ENCODE measurements at regions not wholly inside any gene's neighbourhood (a gene's known extent, or its start where the extent isn't known, plus 50 kb on each side); places are given as distances from the start of the nearest gene placed in this dataset.

- H3K14ac ChIP-seq (replicated peaks; ENCODE audit: low read depth, low read length) = no peak overlapping the region
- no peak for TF ChIP-seq RAD21 (IDR thresholded peaks at IDR 0.05; ENCODE audit: low read length)
- TF ChIP-seq SMC3 (IDR thresholded peaks at IDR 0.05; ENCODE audit: low read depth, low read length) = no peak
- TF ChIP-seq, protein P1, sequence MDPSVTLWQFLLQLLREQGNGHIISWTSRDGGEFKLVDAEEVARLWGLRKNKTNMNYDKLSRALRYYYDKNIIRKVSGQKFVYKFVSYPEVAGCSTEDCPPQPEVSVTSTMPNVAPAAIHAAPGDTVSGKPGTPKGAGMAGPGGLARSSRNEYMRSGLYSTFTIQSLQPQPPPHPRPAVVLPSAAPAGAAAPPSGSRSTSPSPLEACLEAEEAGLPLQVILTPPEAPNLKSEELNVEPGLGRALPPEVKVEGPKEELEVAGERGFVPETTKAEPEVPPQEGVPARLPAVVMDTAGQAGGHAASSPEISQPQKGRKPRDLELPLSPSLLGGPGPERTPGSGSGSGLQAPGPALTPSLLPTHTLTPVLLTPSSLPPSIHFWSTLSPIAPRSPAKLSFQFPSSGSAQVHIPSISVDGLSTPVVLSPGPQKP (IDR thresholded peaks at IDR 0.05; ENCODE audit: borderline replicate concordance, low read depth, low read length) = no peak
- TF ChIP-seq MXI1 (IDR thresholded peaks at IDR 0.05; ENCODE audit: borderline replicate concordance, low read depth, low read length) = no peak
- no peak for TF ChIP-seq USF2 (IDR thresholded peaks at IDR 0.05; ENCODE audit: low read depth, low read length)
- TF ChIP-seq MAFK (IDR thresholded peaks at IDR 0.05; ENCODE audit: low read depth, low read length) = no peak
- no peak for TF ChIP-seq MAZ (IDR thresholded peaks at IDR 0.05; ENCODE audit: borderline replicate concordance, low read depth, low read length)
- TF ChIP-seq BHLHE40 (IDR thresholded peaks at IDR 0.05; ENCODE audit: low read depth, low read length) = no peak
- no peak for TF ChIP-seq FOS (IDR thresholded peaks at IDR 0.05; ENCODE audit: low read depth, low read length)
- TF ChIP-seq RFX5 (IDR thresholded peaks at IDR 0.05; ENCODE audit: low read depth, low read length) = no peak
- no peak for TF ChIP-seq CTCF (conservative IDR thresholded peaks at IDR 0.05; ENCODE audit: low read depth, low read length)
- no peak for TF ChIP-seq POLR2A (IDR thresholded peaks at IDR 0.05; ENCODE audit: low read depth, low read length)
- TF ChIP-seq CHD1 (IDR thresholded peaks at IDR 0.05; ENCODE audit: low read depth, low read length) = no peak
- no peak for TF ChIP-seq RCOR1 (IDR thresholded peaks at IDR 0.05; ENCODE audit: insufficient replicate concordance, low read length)
- TF ChIP-seq CEBPB (IDR thresholded peaks at IDR 0.05; ENCODE audit: low read depth, low read length) = no peak
- TF ChIP-seq NFE2L2 (IDR thresholded peaks at IDR 0.05; ENCODE audit: low read depth, low read length) = no peak
- H3K9me1 ChIP-seq (ENCODE audit: insufficient read depth, low read length) = no peaks in the 10 kb centered on the region
- DNase-seq (no peak), ATAC-seq (ENCODE audit: low read depth) (no peak)
- no peak overlapping the region for H3K4me3 ChIP-seq (ENCODE audit: insufficient read depth, low read depth, low read length)
- H4K5ac ChIP-seq (ENCODE audit: low read depth, low read length) = no peak overlapping the region
- no peak overlapping the region for H3K4me2 ChIP-seq (ENCODE audit: low read depth, low read length)
- H2BK15ac ChIP-seq (ENCODE audit: low read depth, low read length) = no peak overlapping the region
- H2AK5ac ChIP-seq (ENCODE audit: low read depth, low read length) = no peak overlapping the region
- H3K56ac ChIP-seq (ENCODE audit: extremely low read depth, insufficient read depth, low read length) = no peak overlapping the region
- in situ Hi-C loops (cut with MboI; ENCODE audit: low sequenced_read_pairs) (no loop called here), dilution Hi-C loops (cut with HindIII; ENCODE audit: low sequenced_read_pairs, unreplicated experiment) (no loop called here), intact Hi-C loops (cut with micrococcal nuclease) (no loop called here)
- H4K20me1 ChIP-seq (ENCODE audit: insufficient read depth, low read length) = no peaks in the 10 kb centered on the region
- BruUV-seq (replicated peaks) = no TSS peak
- H3K23ac ChIP-seq (ENCODE audit: low read depth, low read length) = no peak overlapping the region
- H3K9me3 ChIP-seq (ENCODE audit: control insufficient read depth, insufficient read depth, low read length) = peaks cover 100% of the 10 kb centered on the region
- no peak overlapping the region for H2BK120ac ChIP-seq (ENCODE audit: low read depth, low read length)
- no peak overlapping the region for H2BK20ac ChIP-seq (ENCODE audit: low read depth, low read length)
- no peak overlapping the region for H3K18ac ChIP-seq (ENCODE audit: low read depth, low read length)
- H4K8ac ChIP-seq (ENCODE audit: low read depth in 2 of 2, low read length in 2 of 2) = no peak overlapping the region
- H3K27me3 ChIP-seq (ENCODE audit: control insufficient read depth, insufficient read depth, low read length) = no peaks in the 10 kb centered on the region
- CTCF ChIA-PET = no interaction called here
- no peak overlapping the region for H3K27ac ChIP-seq (ENCODE audit: insufficient read depth, low read length)
- no peak overlapping the region for H4K91ac ChIP-seq (ENCODE audit: insufficient read depth, low read depth, low read length)
- no peaks in the 10 kb centered on the region; a peak in 1 of 4 replicates for H3K79me1 ChIP-seq (ENCODE audit: low read depth in 1 of 2, low read length in 2 of 2)
- no peak overlapping the region for H2AFZ ChIP-seq (replicated peaks; ENCODE audit: low read length, poor library complexity)
- H3K4me1 ChIP-seq (ENCODE audit: control insufficient read depth, insufficient read depth, low read length) = no peaks in the 10 kb centered on the region
- no peak overlapping the region for H3K4ac ChIP-seq (ENCODE audit: low read depth, low read length)
- H3K36me3 ChIP-seq (ENCODE audit: control insufficient read depth, insufficient read depth, low read length) = peaks cover 97% of the 10 kb centered on the region
- no peak overlapping the region for H3K9ac ChIP-seq (ENCODE audit: low read depth, low read length)
- POLR2A ChIA-PET (ENCODE audit: unreplicated experiment) = no interaction called here
- no peak overlapping the region for H2AK9ac ChIP-seq (replicated peaks; ENCODE audit: low read depth, low read length, poor library complexity)
- 74% methylated on average over 10 of the region's 10 CpGs; no CpG with 5 or more reads in 1 of the 2 experiments for WGBS, 2 experiments (ENCODE audit: extremely low coverage in 2 of 2, insufficient read length in 1 of 2)
- H2BK5ac ChIP-seq (ENCODE audit: low read depth, low read length, poor library complexity, severe bottlenecking) = no peak overlapping the region
Observed at GRCh38 chr15:25068696-25069095, 113.9 kb downstream of the SNRPN start.
